ENCODE measurements at regions not wholly inside any gene's neighbourhood (a gene's known extent, or its start where the extent isn't known, plus 50 kb on each side); places are given as distances from the start of the nearest gene placed in this dataset.

GRCh38 chr9:88750832-88751360 is 215.9 kb downstream of the NXNL2 start:
- TF ChIP-seq CTCF (IDR thresholded peaks at IDR 0.05) (no peak), EZH2 (IDR thresholded peaks at IDR 0.05; ENCODE audit: borderline replicate concordance, insufficient read depth, low read depth, low read length, poor library complexity, severe bottlenecking) (no peak)

Data from B cell (primary cell).